Astrocyte (in vitro differentiated cells and primary cell): ENCODE measurements at regions not wholly inside any gene's neighbourhood (a gene's known extent, or its start where the extent isn't known, plus 50 kb on each side); places are given as distances from the start of the nearest gene placed in this dataset.
A peak's percentile ranks its signal among the peaks of the same experiment; 100 is the strongest.

Experiments
- DNase-seq: peaks from one replicate; pipeline ENCODE4 v3.0.0-alpha.2; 2010; ENCODE audit warnings: low read depth
- FAIRE-seq: peaks from 2 replicates; lab custom pipeline; 2011; peaks lifted over from hg19 to GRCh38; lab: Jason Lieb, UNC
- H2AFZ ChIP-seq: 2 replicates; pipeline ENCODE4 v1.6.0; 2012; ENCODE audit warnings: low read depth, low read length, inconsistent platforms
- H3K27ac ChIP-seq: 2 replicates; pipeline ENCODE4 v1.5.1; 2011; ENCODE audit warnings: low read depth, low read length, inconsistent platforms
- H3K27me3 ChIP-seq: 2 replicates; pipeline ENCODE4 v1.6.0; 2011; ENCODE audit warnings: low read length, inconsistent platforms; ENCODE audit not compliant: insufficient read depth
- H3K36me3 ChIP-seq: 2 replicates; pipeline ENCODE4 v1.5.1; 2011; ENCODE audit warnings: low read length, inconsistent platforms; ENCODE audit not compliant: insufficient read depth
- H3K4me1 ChIP-seq: 2 replicates; pipeline ENCODE4 v1.5.1; 2011; ENCODE audit warnings: low read length, inconsistent platforms; ENCODE audit not compliant: insufficient read depth
- H3K4me2 ChIP-seq: 2 replicates; pipeline ENCODE4 v1.6.0; 2012; ENCODE audit warnings: low read length, inconsistent platforms
- H3K4me3 ChIP-seq: 2 replicates; pipeline ENCODE4 v1.5.1; 2011; ENCODE audit warnings: low read depth, mild to moderate bottlenecking, low read length, inconsistent platforms; ENCODE audit not compliant: insufficient read depth
- H3K79me2 ChIP-seq: 2 replicates; pipeline ENCODE4 v1.6.0; 2012; ENCODE audit warnings: mild to moderate bottlenecking, low read length, inconsistent platforms; ENCODE audit not compliant: insufficient read depth
- H3K9ac ChIP-seq: 2 replicates; pipeline ENCODE4 v1.6.0; 2012; ENCODE audit warnings: mild to moderate bottlenecking, low read length, inconsistent platforms
- H3K9me3 ChIP-seq: 2 replicates; pipeline ENCODE4 v1.5.1; 2012; ENCODE audit warnings: low read depth, mild to moderate bottlenecking, low read length, inconsistent platforms; ENCODE audit not compliant: insufficient read depth
- H4K20me1 ChIP-seq: 2 replicates; pipeline ENCODE4 v1.6.0; 2012; ENCODE audit warnings: low read length, inconsistent platforms; ENCODE audit not compliant: insufficient read depth
- H3K27ac Mint-ChIP-seq: one replicate; pipeline ENCODE4 v1.8.0; 2021; ENCODE audit warnings: mild to moderate bottlenecking, mixed read lengths; ENCODE audit not compliant: unreplicated experiment
- H3K27me3 Mint-ChIP-seq: one replicate; pipeline ENCODE4 v1.8.0; 2021; ENCODE audit warnings: low read depth, mixed read lengths; ENCODE audit not compliant: unreplicated experiment
- H3K36me3 Mint-ChIP-seq: one replicate; pipeline ENCODE4 v1.8.0; 2021; ENCODE audit warnings: low read depth, mixed read lengths; ENCODE audit not compliant: unreplicated experiment
- H3K4me1 Mint-ChIP-seq: one replicate; pipeline ENCODE4 v1.8.0; 2021; ENCODE audit warnings: low read depth, mixed read lengths; ENCODE audit not compliant: unreplicated experiment
- H3K4me3 Mint-ChIP-seq: one replicate; pipeline ENCODE4 v1.8.0; 2021; ENCODE audit warnings: mild to moderate bottlenecking, moderate library complexity, mixed read lengths; ENCODE audit not compliant: unreplicated experiment
- H3K9me3 Mint-ChIP-seq: one replicate; pipeline ENCODE4 v1.8.0; 2021; ENCODE audit warnings: mild to moderate bottlenecking, mixed read lengths; ENCODE audit not compliant: unreplicated experiment
- CTCF ChIP-seq: IDR thresholded peaks from 2 replicates; pipeline ENCODE4 v1.5.1; 2011; ENCODE audit warnings: low read depth, mild to moderate bottlenecking, inconsistent platforms, low read length, moderate library complexity; ENCODE audit not compliant: insufficient read depth
- EZH2 ChIP-seq: IDR thresholded peaks from 2 replicates; pipeline ENCODE4 v1.6.1; 2012; ENCODE audit warnings: mild to moderate bottlenecking, low read length, inconsistent platforms; ENCODE audit not compliant: insufficient read depth

DNA sequence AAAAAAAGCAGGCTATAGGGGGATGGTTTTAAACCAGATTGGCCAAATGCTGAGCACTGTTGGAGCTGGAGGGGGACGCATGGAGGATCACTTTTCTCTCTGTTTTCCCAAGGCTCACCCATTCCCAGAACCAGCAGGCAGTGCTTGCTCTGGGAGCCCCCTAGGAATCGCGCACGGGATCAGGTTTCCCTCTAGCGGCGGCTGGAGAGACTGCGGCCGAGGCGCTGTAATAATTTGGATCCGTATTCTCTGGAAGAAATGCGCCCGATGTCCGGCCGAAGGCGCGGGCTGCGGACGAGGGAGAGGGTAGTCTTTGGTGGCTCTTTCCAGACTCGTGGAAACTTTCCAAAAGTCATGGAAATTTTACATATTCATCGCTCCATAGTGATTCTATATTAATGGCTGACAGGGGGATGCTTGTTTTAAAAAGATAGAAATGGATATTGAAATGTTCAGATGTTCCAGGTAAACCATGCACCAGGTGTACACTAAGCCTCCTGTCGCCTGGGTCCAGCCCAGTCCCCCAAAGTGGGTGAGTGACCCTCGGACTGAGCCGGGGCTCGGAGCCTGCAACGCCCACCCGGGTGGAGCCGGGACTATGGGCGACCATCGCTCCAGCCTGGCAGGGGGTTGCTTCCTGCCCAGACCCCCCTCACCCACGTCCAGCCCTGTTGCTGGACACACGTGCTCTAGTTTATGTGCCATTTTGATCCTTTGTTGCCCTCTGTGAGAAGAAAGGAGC is 78.7 kb upstream of the PHACTR3 start:
- Histone ChIP-seq H3K27me3 (no peaks in the 10 kb centered on the region), H3K36me3 (no peaks in the 10 kb centered on the region), H3K4me3 (no peak overlapping the region), H3K4me2 (no peak overlapping the region), H3K9ac (no peak overlapping the region), H3K9me3 (no peaks in the 10 kb centered on the region), H4K20me1 (no peaks in the 10 kb centered on the region), H3K79me2 (no peaks in the 10 kb centered on the region), H3K27ac (no peak overlapping the region), H3K4me1 (no peaks in the 10 kb centered on the region), H2AFZ (no peak overlapping the region)
- H3K9me3 Mint-ChIP-seq: no peaks in the 10 kb centered on the region
- FAIRE-seq (no peak), DNase-seq (no peak)
- H3K27me3 Mint-ChIP-seq: peaks cover 37% of the 10 kb centered on the region
- no peak overlapping the region for H3K4me3 Mint-ChIP-seq
- peaks cover 1% of the 10 kb centered on the region for H3K4me1 Mint-ChIP-seq
- no peaks in the 10 kb centered on the region for H3K36me3 Mint-ChIP-seq
- peak; percentile 69 for TF ChIP-seq CTCF
- no peak for TF ChIP-seq EZH2
- H3K27ac Mint-ChIP-seq: no peak overlapping the region

DNA sequence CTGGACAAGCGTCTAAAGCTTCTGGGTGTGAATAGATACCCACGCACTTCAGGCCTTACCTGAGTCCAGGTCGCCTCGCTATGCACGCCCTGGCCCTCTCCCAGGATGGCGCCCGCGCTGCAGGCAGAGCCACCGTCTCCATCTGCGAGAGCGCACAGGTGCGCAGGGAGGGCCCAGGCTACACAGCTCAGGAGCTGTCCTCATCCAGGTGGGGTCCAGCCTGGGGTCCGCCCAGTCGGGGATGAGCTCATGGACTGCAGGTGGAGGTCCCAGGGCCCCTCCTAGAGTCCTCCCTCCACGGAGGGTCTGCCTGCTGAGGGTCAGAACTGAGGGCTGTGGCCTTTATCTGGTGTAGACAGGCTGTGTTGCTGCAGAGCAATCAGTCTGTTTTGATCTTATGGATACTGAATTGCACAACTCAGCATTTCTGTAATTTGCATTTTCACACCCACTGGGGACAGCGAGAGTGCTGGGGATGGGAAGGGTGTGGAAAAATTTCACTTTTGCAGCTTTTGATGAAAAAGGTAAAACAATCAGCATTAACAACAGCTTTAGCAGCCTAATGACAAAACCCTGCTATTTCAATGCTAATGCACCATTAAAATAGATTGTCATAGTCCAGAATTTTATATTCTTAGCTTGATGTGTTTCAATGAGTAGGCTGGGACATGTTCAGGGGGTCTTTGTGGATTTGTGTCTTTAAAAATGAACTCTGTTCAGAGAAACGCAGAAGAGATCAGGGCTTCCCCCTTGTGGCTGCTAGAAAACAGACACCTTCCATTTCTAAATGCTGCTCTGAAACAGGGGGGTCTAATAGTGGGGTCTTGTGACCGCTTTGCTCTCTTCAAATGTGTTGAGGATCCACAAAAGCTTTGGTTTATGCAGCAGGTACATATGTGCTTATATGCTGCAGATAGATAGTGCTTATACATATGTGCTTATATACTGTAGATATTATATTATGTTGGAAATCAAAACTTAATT is 77.8 kb upstream of the PHACTR3 start:
- Mint-ChIP-seq H3K27me3 (peaks cover 39% of the 10 kb centered on the region), H3K4me1 (peaks cover 1% of the 10 kb centered on the region), H3K9me3 (no peaks in the 10 kb centered on the region), H3K27ac (no peak overlapping the region), H3K36me3 (no peaks in the 10 kb centered on the region), H3K4me3 (no peak overlapping the region)
- Histone ChIP-seq H3K4me1 (no peaks in the 10 kb centered on the region), H2AFZ (no peak overlapping the region), H3K27me3 (no peaks in the 10 kb centered on the region), H3K4me2 (no peak overlapping the region), H3K27ac (no peak overlapping the region), H3K9ac (no peak overlapping the region), H3K9me3 (no peaks in the 10 kb centered on the region), H3K36me3 (no peaks in the 10 kb centered on the region), H3K79me2 (no peaks in the 10 kb centered on the region), H3K4me3 (no peak overlapping the region), H4K20me1 (no peaks in the 10 kb centered on the region)
- FAIRE-seq (no peak), DNase-seq (no peak)
- TF ChIP-seq CTCF (peak; percentile 24), EZH2 (no peak)
